HCT116 (cell line): ENCODE measurements at regions not wholly inside any gene's neighbourhood (a gene's known extent, or its start where the extent isn't known, plus 50 kb on each side); places are given as distances from the start of the nearest gene placed in this dataset.

ENCODE experiments used
- ATAC-seq: fragments of 200-7000 bp; cut with Tn5 transposase; 2 replicates; pipeline ENCODE4 v1.9.1; 2020; ENCODE audit warnings: mild to moderate bottlenecking, moderate library complexity
- BruUV-seq: library from RNA; stranded (reverse); fragments of 400-500 nt; replicated peaks from 2 replicates; lab custom pipeline; 2021; lab: Mats Ljungman, UMichigan
- CTCF ChIA-PET: fragments of 300-600 bp; sonication (Branson Sonifier 250); formaldehyde crosslinking; loops from one replicate; lab custom pipeline; 2021; ENCODE audit warnings: antibody characterized with exemption; lab: Charles Lee
- POLR2A ChIA-PET: fragments of 300-600, 350-600 bp; sonication (Branson Sonifier 250); formaldehyde crosslinking; loops from one replicate; lab custom pipeline; 2021; ENCODE audit warnings: antibody characterized with exemption; lab: Charles Lee
- RAD21 ChIA-PET, 2 experiments: fragments of 300-600 bp; sonication (Branson Sonifier 250); formaldehyde crosslinking; loops; one replicate each; lab custom pipeline; 2023; ENCODE audit warnings: low total read pairs in 2 of 2; ENCODE audit not compliant: uncharacterized antibody in 2 of 2, unreplicated experiment in 2 of 2, low non-redundant PET in 1 of 2; lab: Charles Lee
- DNase-seq: peaks from one replicate; pipeline ENCODE4 v3.0.0-alpha.2; 2010; ENCODE audit warnings: low read depth, low spot score
- H2AFZ ChIP-seq: fragments of 200-600 bp; shearing (Covaris generic), sonication (generic); 2 replicates; pipeline ENCODE4 v1.6.1; 2017; ENCODE audit warnings: low read depth, mixed run types, mixed read lengths, antibody characterized with exemption, low read length; ENCODE audit not compliant: poor library complexity, severe bottlenecking
- H3K27ac ChIP-seq: 2 replicates; pipeline ENCODE4 v1.5.1; 2012; ENCODE audit warnings: low read depth, low read length
- H3K27me3 ChIP-seq: fragments of 200-600 bp; sonication (generic); 2 replicates; pipeline ENCODE4 v1.6.1; 2016; ENCODE audit warnings: mixed run types, low read length, mixed read lengths; ENCODE audit not compliant: insufficient read depth
- H3K36me3 ChIP-seq, 2 experiments: fragments of 200-500 bp in 1 of 2; fragments of 200-600 bp in 1 of 2; sonication (Bioruptor generic) in 1 of 2; sonication (generic) in 1 of 2; 2 replicates each; pipeline versions ENCODE4 v1.5.1 to v1.6.1; 2014 to 2016; ENCODE audit warnings: low read length in 2 of 2, inconsistent platforms in 1 of 2, mixed read lengths in 1 of 2, mixed run types in 1 of 2; ENCODE audit not compliant: insufficient read depth in 2 of 2, control insufficient read depth in 1 of 2
- H3K4me1 ChIP-seq, 2 experiments: fragments of 200-600 bp in 1 of 2; sonication (generic) in 1 of 2; 2 replicates each; pipeline versions ENCODE4 v1.5.1 to v1.6.1; 2012 to 2017; ENCODE audit warnings: low read length in 2 of 2, inconsistent platforms in 1 of 2, mild to moderate bottlenecking in 1 of 2, mixed read lengths in 1 of 2, mixed run types in 1 of 2, moderate library complexity in 1 of 2; ENCODE audit not compliant: insufficient read depth in 2 of 2, control insufficient read depth in 1 of 2
- H3K4me2 ChIP-seq: fragments of 200-600 bp; sonication (generic); 2 replicates; pipeline ENCODE4 v1.6.1; 2017; ENCODE audit warnings: mixed run types, low read length, mixed read lengths
- H3K4me3 ChIP-seq, 2 experiments: fragments of 200-600 bp in 1 of 2; sonication (generic) in 1 of 2; replicated peaks in 1 of 2; 2 replicates each; pipeline ENCODE4 v1.5.1; 2011 to 2016; ENCODE audit warnings: low read length in 2 of 2, control low read depth in 1 of 2, low read depth in 1 of 2, mild to moderate bottlenecking in 1 of 2, mixed read lengths in 1 of 2, mixed run types in 1 of 2
- H3K79me2 ChIP-seq: fragments of 200-600 bp; sonication (generic); 2 replicates; pipeline ENCODE4 v1.6.1; 2017; ENCODE audit warnings: mild to moderate bottlenecking, mixed run types, low read length, moderate library complexity, mixed read lengths; ENCODE audit not compliant: insufficient read depth
- H3K9ac ChIP-seq: fragments of 200-600 bp; sonication (generic); 2 replicates; pipeline ENCODE4 v1.6.1; 2016; ENCODE audit warnings: low read length, mixed read lengths
- H3K9me2 ChIP-seq: fragments of 200-600 bp; sonication (generic), shearing (Covaris generic); 2 replicates; pipeline ENCODE4 v1.6.1; 2017; ENCODE audit warnings: mixed run types, mild to moderate bottlenecking, moderate library complexity; ENCODE audit not compliant: insufficient read depth
- H3K9me3 ChIP-seq, 2 experiments: fragments of 200-500 bp in 1 of 2; fragments of 200-600 bp in 1 of 2; sonication (Bioruptor generic) in 1 of 2; sonication (generic) in 1 of 2; 2 replicates each; pipeline ENCODE4 v1.6.1; 2014 to 2017; ENCODE audit warnings: low read length in 2 of 2, mixed read lengths in 2 of 2, inconsistent platforms in 1 of 2, low read depth in 1 of 2, mild to moderate bottlenecking in 1 of 2, mixed run types in 1 of 2, moderate library complexity in 1 of 2; ENCODE audit not compliant: control insufficient read depth in 1 of 2, insufficient read depth in 1 of 2
- H4K20me1 ChIP-seq: fragments of 200-600 bp; sonication (generic), shearing (Covaris generic); 2 replicates; pipeline ENCODE4 v1.6.1; 2017; ENCODE audit warnings: mixed run types, mild to moderate bottlenecking, moderate library complexity; ENCODE audit not compliant: insufficient read depth
- CBX3 ChIP-seq: IDR thresholded peaks from 2 replicates; pipeline ENCODE4 v1.6.1; 2012; ENCODE audit warnings: low read depth
- ELF1 ChIP-seq: IDR thresholded peaks from 2 replicates; pipeline ENCODE4 v1.6.1; 2012; ENCODE audit warnings: low read depth, borderline replicate concordance
- EZH2 ChIP-seq: fragments of 200-600 bp; sonication (generic); IDR thresholded peaks from 2 replicates; pipeline ENCODE4 v1.6.1; 2017; ENCODE audit warnings: antibody characterized with exemption, mixed run types
- EZH2phosphoT487 ChIP-seq: fragments of 200-600 bp; IDR thresholded peaks from 2 replicates; pipeline ENCODE4 v1.6.1; 2018; ENCODE audit warnings: antibody characterized with exemption, borderline replicate concordance
- FOSL1 ChIP-seq: IDR thresholded peaks from 2 replicates; pipeline ENCODE4 v1.6.1; 2012; ENCODE audit warnings: low read depth
- JUND ChIP-seq: IDR thresholded peaks from 2 replicates; pipeline ENCODE4 v1.6.1; 2012
- POLR2AphosphoS5 ChIP-seq: IDR thresholded peaks from 2 replicates; pipeline ENCODE4 v1.6.1; 2011; ENCODE audit warnings: mild to moderate bottlenecking, low read depth, low read length, moderate library complexity
- RAD21 ChIP-seq: IDR thresholded peaks from 2 replicates; pipeline ENCODE4 v1.6.1; 2012; ENCODE audit warnings: low read depth, mild to moderate bottlenecking
- REST ChIP-seq: IDR thresholded peaks from 2 replicates; pipeline ENCODE4 v1.6.1; 2012; ENCODE audit warnings: low read depth
- SIN3A ChIP-seq: IDR thresholded peaks from 2 replicates; pipeline ENCODE4 v1.6.1; 2012; ENCODE audit warnings: low read depth
- SP1 ChIP-seq: IDR thresholded peaks from 2 replicates; pipeline ENCODE4 v1.6.1; 2012; ENCODE audit warnings: low read depth
- SRF ChIP-seq: IDR thresholded peaks from 2 replicates; pipeline ENCODE4 v1.6.1; 2012; ENCODE audit warnings: low read depth
- TCF7L2 ChIP-seq: IDR thresholded peaks from 2 replicates; pipeline ENCODE4 v1.7.0; 2011; ENCODE audit warnings: borderline replicate concordance, inconsistent platforms; ENCODE audit not compliant: insufficient read depth, insufficient read length; ENCODE audit errors: extremely low read depth
- YY1 ChIP-seq: IDR thresholded peaks from 2 replicates; pipeline ENCODE4 v1.6.1; 2011; ENCODE audit warnings: low read length, low read depth, moderate library complexity, mild to moderate bottlenecking; ENCODE audit not compliant: insufficient replicate concordance; ENCODE audit errors: extremely low read depth
- ZBTB33 ChIP-seq: IDR thresholded peaks from 2 replicates; pipeline ENCODE4 v1.6.1; 2011; ENCODE audit warnings: mild to moderate bottlenecking, low read length, moderate library complexity; ENCODE audit not compliant: insufficient replicate concordance; ENCODE audit errors: extremely low read depth
- ZFX ChIP-seq: fragments of 450-650 bp; IDR thresholded peaks from 2 replicates; pipeline ENCODE4 v1.6.1; 2017
- ZNF274 ChIP-seq: fragments of 200-500 bp; sonication (Bioruptor generic); IDR thresholded peaks from 2 replicates; pipeline ENCODE4 v1.6.1; 2014; ENCODE audit warnings: mild to moderate bottlenecking, low read depth, low read length, inconsistent platforms
- intact Hi-C: fragments of 100-400 bp; cut with micrococcal nuclease; formaldehyde crosslinking; loops from 2 replicates; pipeline ENCODE4 v1.10.0; 2022

GRCh38 chr2:118505436-118505835 lies 342.0 kb downstream of the EN1 start:
- H3K4me2 ChIP-seq, result no peak overlapping the region
- no peak overlapping the region for H3K4me3 ChIP-seq
- BruUV-seq, result no TSS peak
- H3K9me3 ChIP-seq, result no peaks in the 10 kb centered on the region
- H3K36me3 ChIP-seq, result no peaks in the 10 kb centered on the region
- H3K9me2 ChIP-seq, result no peaks in the 10 kb centered on the region
- no peak for TF ChIP-seq FOSL1
- no peak for TF ChIP-seq SRF
- TF ChIP-seq SP1, result no peak
- intact Hi-C loops, result no loop called here
- CTCF ChIA-PET, result no interaction called here
- no peak overlapping the region for H2AFZ ChIP-seq
- no peak overlapping the region for H3K9ac ChIP-seq
- 0 out of 2 replicates have a peak, but pooled peaks cover 9% of the 10 kb centered on the region for H3K27me3 ChIP-seq
- RAD21 ChIA-PET, result no interaction called here
- ATAC-seq, result no peak
- H3K4me1 ChIP-seq, result no peaks in the 10 kb centered on the region
- no peaks in the 10 kb centered on the region for H3K79me2 ChIP-seq
- POLR2A ChIA-PET, result no interaction called here
- no peak overlapping the region for H3K27ac ChIP-seq
- no peak for DNase-seq
- H4K20me1 ChIP-seq, result no peaks in the 10 kb centered on the region

- no peaks in the 10 kb centered on the region for H4K20me1 ChIP-seq
- no peaks in the 10 kb centered on the region for H3K4me1 ChIP-seq
- no peak overlapping the region for H2AFZ ChIP-seq
- ChIA-PET RAD21 (no interaction called here), CTCF (no interaction called here), POLR2A (no interaction called here)
- no peak for ATAC-seq
- no peaks in the 10 kb centered on the region for H3K9me3 ChIP-seq
- DNase-seq, result no peak
- no TSS peak for BruUV-seq
- peaks cover 15% of the 10 kb centered on the region; the same call in 1 of the 2 replicates for H3K27me3 ChIP-seq
- H3K4me3 ChIP-seq, result no peak overlapping the region
- H3K9ac ChIP-seq, result no peak overlapping the region
- H3K27ac ChIP-seq, result no peak overlapping the region
- H3K79me2 ChIP-seq, result no peaks in the 10 kb centered on the region
- H3K36me3 ChIP-seq, result no peaks in the 10 kb centered on the region
- intact Hi-C loops, result no loop called here
- H3K4me2 ChIP-seq, result no peak overlapping the region
- no peaks in the 10 kb centered on the region for H3K9me2 ChIP-seq
- no peak for TF ChIP-seq ZFX
- TF ChIP-seq POLR2AphosphoS5, result no peak
- TF ChIP-seq REST, result no peak
- no peak for TF ChIP-seq SRF
- no peak for TF ChIP-seq ZBTB33
- TF ChIP-seq ZNF274, result no peak
- TF ChIP-seq EZH2phosphoT487, result no peak
- no peak for TF ChIP-seq JUND
- no peak for TF ChIP-seq TCF7L2
- no peak for TF ChIP-seq YY1
- no peak for TF ChIP-seq ELF1
- no peak for TF ChIP-seq EZH2
- no peak for TF ChIP-seq SIN3A
- no peak for TF ChIP-seq CBX3
- TF ChIP-seq RAD21, result no peak
Measured at GRCh38 chr2:118502106-118502505, 345.3 kb downstream of the EN1 start.
